GM18873 (cell line): ENCODE measurements at regions not wholly inside any gene's neighbourhood (a gene's known extent, or its start where the extent isn't known, plus 50 kb on each side); places are given as distances from the start of the nearest gene placed in this dataset.
"Not testable (repeated sequence)": the region's sequence is repeated elsewhere in the genome, so short reads cannot be mapped to it uniquely, and the experiment has no call there.

Source experiments
- ATAC-seq: cut with Tn5 transposase; IDR thresholded peaks from one replicate; pipeline ENCODE4 v1.9.1; 2021; ENCODE audit warnings: mild to moderate bottlenecking, moderate library complexity, moderate number of reproducible peaks; ENCODE audit not compliant: unreplicated experiment, low FRiP score

DNA sequence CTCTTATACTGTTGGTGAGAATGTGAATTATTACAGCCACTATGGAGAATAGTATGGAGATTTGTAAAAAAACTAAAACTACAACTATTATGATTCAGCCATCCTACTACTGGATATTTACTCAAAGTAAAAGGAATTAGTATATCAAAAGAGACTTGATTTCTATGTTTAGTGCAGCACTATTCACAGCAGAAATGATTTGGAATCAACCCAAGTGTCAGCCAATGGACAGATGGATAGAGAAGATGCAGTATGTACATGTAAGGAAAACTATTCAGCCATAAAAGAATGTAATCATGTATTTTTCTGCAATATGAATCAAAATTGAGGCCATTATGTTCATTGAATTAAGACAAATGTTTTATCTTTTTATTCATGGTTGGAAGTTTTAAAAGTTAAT, 1705.5 kb downstream of the SLITRK1 start:
- no peak for ATAC-seq

DNA sequence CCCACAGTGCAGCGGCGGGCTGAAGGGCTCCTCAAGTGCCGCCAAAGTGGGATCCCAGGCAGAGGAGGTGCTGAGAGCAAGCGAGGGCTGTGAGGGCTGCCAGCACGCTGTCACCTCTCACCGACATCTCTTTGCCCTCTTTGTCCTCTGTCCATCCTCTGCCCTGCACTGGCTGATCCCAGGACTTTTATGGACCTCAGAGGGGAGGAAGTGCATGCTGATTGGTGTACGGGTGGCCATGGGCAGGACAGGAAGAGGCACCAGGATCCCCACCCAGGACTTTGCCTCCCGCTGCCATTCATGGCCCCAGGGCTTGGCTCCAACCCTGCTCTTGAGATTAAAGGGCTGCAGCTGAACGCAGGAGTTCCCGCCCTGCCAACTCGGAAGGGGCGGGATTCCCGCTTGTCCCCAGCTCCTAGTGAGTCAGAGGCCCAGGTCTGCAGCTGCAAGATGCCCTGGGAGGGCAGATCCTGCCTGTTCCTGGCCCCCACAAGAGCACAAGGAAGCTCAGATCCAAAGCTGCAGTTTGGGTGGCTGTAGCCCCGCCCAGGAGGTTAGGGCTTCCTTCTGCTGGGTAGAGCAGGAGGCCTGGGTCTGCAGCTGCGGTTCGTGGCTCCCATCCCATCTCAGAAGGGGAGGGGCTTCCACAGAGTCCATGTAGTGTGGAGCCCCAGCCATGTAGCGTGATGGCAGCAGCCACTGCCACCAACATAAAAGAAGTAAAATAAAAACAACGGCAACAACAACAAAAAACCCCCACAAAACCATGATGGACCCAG, 1716.7 kb downstream of the SLITRK1 start:
- ATAC-seq, result no peak

DNA sequence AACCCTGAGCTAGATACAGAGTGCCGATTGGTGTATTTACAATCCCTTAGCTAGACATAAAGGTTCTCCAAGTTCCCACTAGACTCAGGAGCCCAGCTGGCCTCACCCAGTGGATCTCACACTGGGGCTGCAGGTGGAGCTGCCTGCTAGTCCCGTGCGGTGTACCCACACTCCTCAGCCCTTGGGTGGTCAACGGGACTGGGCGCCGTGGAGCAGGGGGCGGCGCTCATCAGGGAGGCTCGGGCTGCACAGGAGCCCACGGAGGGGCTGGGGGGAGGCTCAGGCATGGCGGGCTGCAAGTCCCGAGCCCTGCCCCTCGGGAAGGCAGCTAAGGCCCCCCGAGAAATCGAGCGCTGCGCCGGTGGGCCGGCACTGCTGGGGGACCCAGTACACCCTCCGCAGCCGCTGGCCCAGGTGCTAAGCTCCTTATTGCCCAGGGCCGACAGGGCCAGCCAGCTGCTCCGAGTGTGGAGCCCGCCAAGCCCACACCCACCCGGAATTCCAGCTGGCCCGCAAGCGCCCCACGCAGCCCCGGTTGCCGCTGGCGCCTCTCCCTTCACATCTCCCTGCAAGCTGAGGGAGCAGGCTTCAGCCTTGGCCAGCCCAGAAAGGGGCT, 1717.4 kb downstream of the SLITRK1 start:
- ATAC-seq, result not testable (repeated sequence)

DNA sequence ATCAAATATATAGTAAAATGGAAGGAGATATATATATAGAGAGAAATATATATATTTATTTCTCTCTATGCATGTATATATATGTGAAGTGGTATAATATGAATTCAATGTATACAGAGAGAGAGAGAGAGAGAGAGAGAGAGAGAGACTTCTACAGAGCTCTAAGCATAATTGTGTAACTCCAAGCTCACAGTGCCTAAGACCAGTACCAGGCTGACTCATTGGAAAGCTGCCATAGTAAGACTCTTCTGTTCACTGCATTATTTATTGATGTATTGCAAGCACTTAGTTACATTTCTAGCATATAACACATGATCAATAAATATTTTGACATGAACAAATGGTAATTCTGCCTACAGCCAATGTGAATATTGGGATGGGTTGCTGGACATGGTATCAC, 1734.7 kb downstream of the SLITRK1 start:
- ATAC-seq, result no peak

DNA sequence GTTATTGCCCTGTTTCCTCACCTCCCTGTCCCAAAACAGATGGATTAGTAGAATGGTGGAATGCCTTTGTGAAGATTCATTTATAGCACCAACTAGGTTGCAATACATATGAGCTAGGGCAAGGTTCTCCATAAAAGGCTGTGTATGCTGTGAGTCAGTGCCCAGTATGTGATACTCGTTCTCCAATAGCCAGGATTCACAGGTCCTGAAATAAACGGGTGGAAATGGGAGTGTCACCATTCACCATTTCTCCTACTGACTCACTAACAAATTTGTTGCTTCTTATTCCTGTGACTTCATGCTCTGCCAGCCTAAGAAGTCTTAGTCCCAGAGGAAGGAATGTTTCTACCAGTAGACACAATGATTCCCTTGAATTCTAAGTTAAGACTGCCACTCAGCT, 1745.4 kb downstream of the SLITRK1 start:
- ATAC-seq, result no peak

DNA sequence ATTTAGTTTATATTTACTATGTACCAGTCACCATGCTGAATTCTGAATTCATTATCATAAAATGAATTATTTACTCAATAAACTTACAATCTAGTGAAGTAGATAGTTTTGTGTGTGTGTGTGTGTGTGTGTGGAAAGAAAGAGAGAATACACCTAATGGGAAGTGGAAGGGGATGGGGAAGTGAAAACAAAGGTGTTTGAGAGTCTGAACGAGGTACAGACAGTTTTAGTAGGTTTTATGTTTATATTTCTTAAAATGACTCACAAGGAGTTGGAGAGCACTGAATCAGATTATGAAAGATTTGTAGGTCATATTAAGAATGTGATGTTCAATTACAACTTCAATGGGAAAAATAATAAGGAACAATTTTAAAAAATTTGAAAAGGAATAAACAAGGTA, 1753.0 kb downstream of the SLITRK1 start:
- no peak for ATAC-seq

DNA sequence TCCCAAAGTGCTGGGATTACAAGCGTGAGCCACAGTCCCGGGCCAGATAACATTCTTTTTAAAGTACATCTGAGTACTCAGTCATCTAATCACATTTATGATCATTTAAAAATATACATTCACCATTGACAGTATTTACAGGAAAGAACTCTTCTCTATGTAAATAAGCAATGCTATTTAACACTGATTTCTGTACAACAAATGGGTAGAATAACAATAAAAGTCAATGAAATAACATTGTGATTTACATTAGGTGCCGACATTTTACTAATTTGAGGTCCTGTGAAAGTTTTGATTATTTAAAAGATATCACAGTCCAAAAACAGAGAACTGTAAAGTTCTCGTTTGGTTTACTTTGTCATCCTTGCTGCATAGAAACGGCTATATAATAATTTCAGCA, 1763.7 kb downstream of the SLITRK1 start:
- no peak for ATAC-seq

DNA sequence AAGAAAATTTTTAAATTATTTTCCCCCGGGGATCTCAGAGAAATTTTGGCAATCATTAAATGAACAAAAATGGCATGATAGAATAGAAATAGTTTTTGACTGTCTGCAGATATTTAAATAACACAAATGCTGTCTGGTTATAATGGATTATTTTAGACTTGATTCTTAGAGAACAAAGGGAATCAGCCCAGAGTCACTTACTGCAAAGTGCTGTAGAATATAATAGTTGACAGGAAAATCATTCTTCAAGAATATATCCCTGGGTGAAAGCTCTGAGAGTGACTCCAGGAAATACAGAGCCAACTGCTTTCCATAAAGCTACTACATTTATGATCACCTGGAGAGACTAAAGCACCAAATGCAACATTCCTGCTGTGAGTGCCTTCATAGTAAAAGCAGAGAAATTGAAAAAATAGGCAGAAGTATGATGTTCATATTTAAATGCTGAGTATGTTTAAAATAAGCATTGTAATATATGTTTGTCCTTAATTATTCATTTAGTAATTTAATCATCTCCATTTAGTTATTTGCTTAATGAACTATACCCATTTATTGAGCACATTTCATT, 1765.8 kb downstream of the SLITRK1 start:
- no peak for ATAC-seq

DNA sequence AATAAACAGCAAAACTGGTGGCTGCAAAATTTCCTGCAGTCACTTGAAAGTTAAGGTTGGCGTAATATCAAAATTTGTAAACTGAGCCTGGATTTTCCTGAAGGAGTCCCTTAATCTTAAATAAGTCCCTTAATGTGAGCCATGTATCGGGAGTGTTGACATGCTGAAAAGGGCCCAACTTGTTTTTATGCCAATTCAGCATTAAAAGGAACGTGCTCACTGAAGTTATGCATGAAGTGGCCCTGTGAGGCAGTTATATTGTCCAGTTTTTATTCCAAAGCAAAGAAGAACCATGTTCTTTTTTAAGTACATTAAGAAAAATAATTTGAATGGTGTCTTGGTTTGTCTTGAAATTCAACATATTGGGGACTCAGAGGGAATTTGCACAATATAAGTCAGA, 1766.9 kb downstream of the SLITRK1 start:
- no peak for ATAC-seq

DNA sequence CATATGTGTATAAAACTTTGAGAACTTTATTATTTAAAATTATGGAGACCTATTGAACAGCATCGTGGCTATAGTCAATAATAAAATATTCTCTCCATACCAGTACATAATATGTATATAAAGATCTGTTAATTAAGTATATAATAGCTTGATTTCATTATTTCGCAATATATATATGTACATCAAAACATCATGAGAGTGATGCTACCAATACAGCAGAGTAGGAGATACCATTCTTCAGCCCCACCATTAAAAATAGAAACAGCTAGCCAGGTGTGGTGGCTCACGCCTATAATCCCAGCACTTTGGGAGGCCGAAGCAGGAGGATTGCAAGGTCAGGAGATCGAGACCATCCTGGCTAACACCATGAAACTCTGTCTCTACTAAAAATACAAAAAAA, 1755.3 kb upstream of the SPRY2 start:
- ATAC-seq, result no peak

DNA sequence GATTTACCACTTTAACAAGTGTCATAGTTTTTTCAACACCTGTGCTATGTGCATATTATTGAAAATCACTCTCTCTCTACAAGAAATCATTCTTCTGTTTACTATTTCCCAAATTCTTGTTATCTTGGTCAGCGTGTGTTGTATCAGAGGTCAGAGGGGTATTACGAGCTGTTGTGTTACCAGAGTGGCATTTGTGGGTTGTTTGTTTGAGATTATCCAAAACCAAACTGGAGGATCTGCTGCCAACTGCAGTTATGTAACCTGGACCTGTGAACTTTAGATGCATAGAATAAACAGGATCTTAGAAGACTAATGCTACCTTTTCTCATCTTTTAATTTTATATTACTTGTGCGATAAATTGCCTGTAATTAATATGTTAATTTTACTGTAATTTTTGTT, 1751.4 kb upstream of the SPRY2 start:
- no peak for ATAC-seq

DNA sequence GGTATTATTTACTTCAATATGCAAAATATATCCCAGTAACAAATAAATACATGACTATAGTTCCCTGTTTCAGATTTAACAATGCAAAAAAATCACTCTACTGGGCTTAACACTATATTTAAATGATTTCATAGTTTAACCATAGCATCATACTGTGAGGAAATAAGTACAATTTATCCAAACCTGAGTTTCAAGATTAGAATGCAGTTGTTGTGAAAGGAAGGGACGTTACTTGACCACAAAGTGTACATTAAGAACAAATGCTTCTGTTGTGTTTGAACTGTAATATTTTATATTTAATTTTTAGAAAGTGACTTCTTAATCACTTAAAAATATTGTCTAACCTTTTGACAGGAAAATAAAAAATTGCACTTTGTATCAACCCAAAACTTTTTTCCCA, 1747.9 kb upstream of the SPRY2 start:
- ATAC-seq, result no peak

DNA sequence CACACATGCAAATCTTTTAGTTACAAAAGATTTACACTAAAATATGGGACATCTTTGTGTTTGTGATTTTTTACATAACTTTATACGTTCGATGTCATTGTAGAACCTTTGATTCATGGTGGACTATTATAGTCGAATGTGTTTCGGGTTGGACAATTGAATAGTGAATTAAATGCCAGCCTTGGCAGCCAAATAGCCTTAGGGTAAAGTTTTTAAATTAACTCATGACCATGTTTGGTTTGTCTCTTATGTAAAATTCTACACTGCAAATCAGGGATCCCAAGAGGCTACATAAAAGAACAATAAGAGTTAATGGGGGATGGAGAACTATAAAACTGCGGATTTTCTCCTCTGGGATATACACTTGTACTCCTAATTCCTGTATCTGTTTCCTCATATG, 1735.6 kb upstream of the SPRY2 start:
- ATAC-seq, result no peak

DNA sequence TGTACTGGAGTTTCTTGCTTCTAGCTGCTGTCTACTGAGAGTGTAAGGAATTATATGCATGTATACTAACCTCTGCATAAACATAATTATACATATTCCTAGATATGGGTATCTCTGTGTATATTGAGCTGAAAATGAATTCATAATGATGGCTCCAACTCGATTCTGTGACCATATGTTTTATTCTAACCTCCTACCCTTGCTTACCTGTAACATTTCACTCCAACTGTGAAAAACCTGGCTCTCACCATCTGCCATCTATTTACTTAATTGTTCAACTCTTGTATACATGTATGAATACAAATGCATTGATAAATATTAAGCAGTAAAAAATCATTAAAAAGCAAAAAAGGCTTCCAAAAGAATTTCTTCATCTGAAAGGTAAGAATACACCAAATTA, 1729.5 kb upstream of the SPRY2 start:
- ATAC-seq, result no peak

DNA sequence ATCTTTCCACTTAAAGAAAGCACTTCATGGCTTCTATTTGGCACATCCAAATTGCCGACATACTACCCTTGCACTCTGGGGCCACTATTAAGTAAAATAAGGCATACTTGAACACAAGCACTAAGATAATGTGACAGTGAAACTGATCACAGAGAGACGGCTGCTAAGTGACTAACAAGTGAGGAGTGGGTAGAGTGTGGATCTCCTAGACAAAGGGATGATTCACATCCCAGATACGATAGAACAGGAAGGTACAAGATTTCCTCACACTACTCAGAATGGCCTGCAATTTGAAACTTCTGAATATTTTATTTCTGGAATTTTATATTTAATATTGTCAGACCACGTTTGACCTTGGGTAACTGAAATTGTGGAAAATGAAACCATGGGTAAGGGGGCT, 1721.8 kb upstream of the SPRY2 start:
- ATAC-seq, result no peak

DNA sequence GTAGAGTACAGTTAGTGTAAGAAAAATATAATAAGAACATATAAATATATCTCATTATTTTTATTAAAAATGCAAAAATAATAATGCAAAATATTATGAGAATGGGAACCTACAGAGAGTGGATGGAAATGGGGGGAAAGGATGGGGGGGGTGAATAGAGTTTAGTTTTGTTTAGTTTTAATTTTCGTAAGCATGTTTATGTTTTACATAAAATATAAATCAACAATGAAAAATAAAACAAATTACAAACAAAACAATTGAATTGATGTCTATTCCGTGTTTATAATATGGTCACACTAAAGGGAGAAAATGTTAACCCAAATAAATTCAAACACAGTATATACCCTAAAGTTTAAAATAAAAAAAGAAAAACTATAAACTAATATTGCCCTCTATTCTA, 1717.4 kb upstream of the SPRY2 start:
- no peak for ATAC-seq

DNA sequence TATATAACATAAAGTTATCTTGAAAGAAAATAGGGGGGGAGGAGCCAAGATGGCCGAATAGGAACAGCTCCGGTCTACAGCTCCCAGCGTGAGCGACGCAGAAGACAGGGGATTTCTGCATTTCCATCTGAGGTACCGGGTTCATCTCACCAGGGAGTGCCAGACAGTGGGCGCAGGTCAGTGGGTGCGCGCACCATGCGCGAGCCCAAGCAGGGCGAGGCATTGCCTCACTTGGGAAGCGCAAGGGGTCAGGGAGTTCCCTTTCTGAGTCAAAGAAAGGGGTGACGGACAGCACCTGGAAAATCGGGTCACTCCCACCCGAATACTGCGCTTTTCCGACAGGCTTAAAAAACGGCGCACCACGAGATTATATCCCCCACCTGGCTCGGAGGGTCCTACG, 1704.4 kb upstream of the SPRY2 start:
- not testable (repeated sequence) for ATAC-seq

DNA sequence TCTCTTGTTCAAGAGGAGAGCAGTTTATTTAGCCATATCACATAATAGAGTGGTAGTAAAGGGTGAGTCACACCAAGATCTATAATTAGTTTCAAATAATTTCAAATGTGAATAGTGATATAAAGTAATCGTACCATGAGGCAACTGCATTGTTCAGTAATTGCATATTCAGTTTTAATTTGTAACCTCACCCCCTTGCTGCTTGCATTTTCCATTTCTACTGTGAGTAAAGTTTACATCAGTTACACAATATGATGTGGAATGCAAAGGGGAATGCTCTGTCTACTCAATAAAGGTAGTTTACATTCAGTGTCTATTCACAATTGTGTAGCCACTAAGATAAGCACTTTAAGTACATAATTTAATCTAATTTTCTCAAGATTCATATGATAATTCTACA, 1695.7 kb upstream of the SPRY2 start:
- ATAC-seq, result no peak

DNA sequence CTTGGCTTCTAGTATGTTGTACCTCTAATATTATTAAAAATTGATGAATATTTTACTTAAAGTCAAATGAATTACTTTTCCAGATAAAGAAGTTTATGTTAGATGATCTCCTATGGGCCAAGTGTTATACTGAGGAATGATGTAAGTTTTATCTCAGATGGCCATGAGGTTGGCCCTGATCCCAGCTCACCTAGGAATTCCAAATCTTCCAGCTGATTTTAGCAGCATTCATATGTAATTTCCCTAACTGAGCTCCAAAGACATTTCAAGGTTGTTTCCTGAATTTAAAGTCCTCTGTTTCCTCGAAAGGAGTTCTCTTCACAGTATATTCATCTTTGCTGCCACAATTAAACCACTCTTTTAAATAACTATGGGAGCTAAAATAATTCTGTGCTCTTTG, 1670.4 kb upstream of the SPRY2 start:
- no peak for ATAC-seq

DNA sequence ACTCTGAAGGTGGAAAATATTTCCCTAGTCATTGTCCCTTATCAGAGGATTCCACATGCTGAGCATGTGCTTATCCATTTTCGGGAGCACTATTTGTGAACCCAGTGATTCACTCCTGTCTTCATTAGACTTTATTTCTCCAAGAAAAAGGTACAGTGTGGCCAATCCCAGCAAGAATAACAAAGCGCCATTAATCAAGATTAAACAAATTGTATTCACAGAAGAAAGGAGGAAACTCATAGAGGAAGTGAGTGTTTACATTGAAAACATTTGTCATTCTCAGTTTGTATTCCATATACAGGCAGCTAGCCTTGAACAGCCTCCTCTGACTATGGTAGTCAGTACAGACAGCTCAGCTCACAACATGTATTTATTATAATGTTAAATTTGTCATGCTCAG, 1669.9 kb upstream of the SPRY2 start:
- ATAC-seq, result no peak

DNA sequence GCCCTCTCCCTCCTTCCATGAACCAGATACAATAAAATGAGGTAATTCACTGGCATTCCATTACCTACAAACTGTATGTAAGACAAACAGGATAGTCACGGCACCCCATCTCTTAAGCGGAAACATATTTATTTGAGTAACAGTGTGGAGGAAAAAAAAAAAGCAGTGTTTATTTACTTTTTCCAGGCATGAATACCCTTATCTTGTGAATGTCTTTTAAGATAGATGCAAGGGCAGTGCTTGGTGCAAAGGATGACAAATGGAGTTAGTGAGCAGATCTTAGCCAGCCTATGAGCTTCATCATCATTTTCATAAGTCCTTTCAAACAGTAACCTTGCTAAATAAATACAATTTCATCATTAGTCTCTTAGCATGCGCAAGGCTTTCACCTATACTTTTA, 1661.8 kb upstream of the SPRY2 start:
- ATAC-seq, result no peak

DNA sequence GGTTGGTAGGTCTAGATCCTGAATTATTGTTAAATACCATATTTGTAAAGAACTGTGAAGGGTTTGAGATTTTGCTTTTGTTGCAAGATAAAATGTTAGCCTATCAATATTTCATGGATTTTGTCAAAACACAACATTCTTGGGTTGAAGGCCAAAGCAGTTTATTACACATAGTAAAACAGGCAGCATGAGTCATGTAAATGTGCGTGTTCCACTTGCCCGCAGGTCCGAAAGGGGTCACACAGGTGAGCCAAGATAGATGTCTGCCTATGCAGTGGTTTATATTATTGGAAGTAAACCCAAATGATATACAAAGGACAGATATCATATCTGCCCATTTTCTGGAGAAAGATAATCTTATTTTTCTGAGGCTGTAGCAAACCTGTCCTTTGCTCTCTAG, 1654.4 kb upstream of the SPRY2 start:
- no peak for ATAC-seq
